Muscle layer of duodenum (tissue), 2 donors: ENCODE measurements at regions not wholly inside any gene's neighbourhood (a gene's known extent, or its start where the extent isn't known, plus 50 kb on each side); places are given as distances from the start of the nearest gene placed in this dataset.
"Not testable (repeated sequence)": the region's sequence is repeated elsewhere in the genome, so short reads cannot be mapped to it uniquely, and the experiment has no call there.

Experiments
- H3K27ac ChIP-seq: one replicate; pipeline ENCODE4 v1.7.0; 2013; ENCODE audit warnings: mild to moderate bottlenecking, low read length
- H3K27me3 ChIP-seq: one replicate; pipeline ENCODE4 v1.7.0; 2013; ENCODE audit warnings: low read depth, mild to moderate bottlenecking, control low read depth, low read length
- H3K36me3 ChIP-seq, 2 donors: one replicate each; pipeline ENCODE4 v1.7.0; 2013; ENCODE audit warnings: low read length in 2 of 2, control low read depth in 1 of 2, mild to moderate bottlenecking in 1 of 2; ENCODE audit not compliant: insufficient read depth in 2 of 2, control insufficient read depth in 1 of 2
- H3K4me1 ChIP-seq, 2 donors: one replicate each; pipeline ENCODE4 v1.7.0; 2013; ENCODE audit warnings: low read length in 2 of 2, mild to moderate bottlenecking in 2 of 2, control low read depth in 1 of 2, moderate library complexity in 1 of 2; ENCODE audit not compliant: insufficient read depth in 2 of 2, control insufficient read depth in 1 of 2
- H3K4me3 ChIP-seq, 2 donors: one replicate each; pipeline ENCODE4 v1.7.0; 2013; ENCODE audit warnings: low read length in 2 of 2, low read depth in 1 of 2, mild to moderate bottlenecking in 1 of 2
- H3K9me3 ChIP-seq, 2 donors: one replicate each; pipeline ENCODE4 v1.7.0; 2013; ENCODE audit warnings: low read length in 2 of 2, control low read depth in 1 of 2, mild to moderate bottlenecking in 1 of 2; ENCODE audit not compliant: control insufficient read depth in 1 of 2
- donor health status: healthy.

GRCh38 chr4:138450546-138451275, 208.6 kb upstream of the SLC7A11 start:
- no peaks in the 10 kb centered on the region for H3K36me3 ChIP-seq
- H3K27ac ChIP-seq = no peak overlapping the region
- no peaks in the 10 kb centered on the region for H3K4me1 ChIP-seq
- no peaks in the 10 kb centered on the region for H3K9me3 ChIP-seq
- no peaks in the 10 kb centered on the region for H3K27me3 ChIP-seq
- no peak overlapping the region for H3K4me3 ChIP-seq

- Histone ChIP-seq H3K4me3 (no peak overlapping the region), H3K36me3 (no peaks in the 10 kb centered on the region), H3K9me3 (no peaks in the 10 kb centered on the region), H3K4me1 (no peaks in the 10 kb centered on the region), H3K27me3 (no peaks in the 10 kb centered on the region), H3K27ac (no peak overlapping the region)
Observed at GRCh38 chr4:138449938-138450337, 207.8 kb upstream of the SLC7A11 start.

GRCh38 chr4:138448169-138448568, 206.0 kb upstream of the SLC7A11 start:
- peaks cover 0 to 4% of the 10 kb centered on the region in 2 donors for H3K9me3 ChIP-seq
- no peaks in the 10 kb centered on the region for H3K36me3 ChIP-seq
- no peaks in the 10 kb centered on the region for H3K27me3 ChIP-seq
- H3K27ac ChIP-seq = no peak overlapping the region
- no peak overlapping the region for H3K4me3 ChIP-seq
- no peaks in the 10 kb centered on the region for H3K4me1 ChIP-seq

GRCh38 chr4:138446456-138446855, 204.3 kb upstream of the SLC7A11 start:
- Histone ChIP-seq H3K4me3 (no peak overlapping the region), H3K4me1 (no peaks in the 10 kb centered on the region), H3K9me3 (peaks cover 0 to 4% of the 10 kb centered on the region in 2 donors), H3K27ac (no peak overlapping the region), H3K36me3 (no peaks in the 10 kb centered on the region), H3K27me3 (no peaks in the 10 kb centered on the region)

GRCh38 chr4:138445098-138445497, 202.9 kb upstream of the SLC7A11 start:
- Histone ChIP-seq H3K27ac (no peak overlapping the region), H3K4me1 (no peaks in the 10 kb centered on the region), H3K9me3 (peaks cover 0 to 4% of the 10 kb centered on the region in 2 donors), H3K4me3 (no peak overlapping the region), H3K36me3 (no peaks in the 10 kb centered on the region), H3K27me3 (no peaks in the 10 kb centered on the region)

GRCh38 chr4:138444260-138444659, 202.1 kb upstream of the SLC7A11 start:
- Histone ChIP-seq H3K27me3 (no peaks in the 10 kb centered on the region), H3K9me3 (peaks cover 0 to 4% of the 10 kb centered on the region in 2 donors), H3K27ac (no peak overlapping the region), H3K36me3 (no peaks in the 10 kb centered on the region), H3K4me1 (no peaks in the 10 kb centered on the region), H3K4me3 (no peak overlapping the region)

- no peaks in the 10 kb centered on the region for H3K36me3 ChIP-seq
- no peaks in the 10 kb centered on the region for H3K4me1 ChIP-seq
- no peak overlapping the region for H3K27ac ChIP-seq
- H3K9me3 ChIP-seq = peaks cover 0 to 4% of the 10 kb centered on the region in 2 donors
- no peak overlapping the region for H3K4me3 ChIP-seq
- H3K27me3 ChIP-seq = no peaks in the 10 kb centered on the region
Observed at GRCh38 chr4:138439143-138439581, 197.0 kb upstream of the SLC7A11 start.

- H3K27me3 ChIP-seq = no peaks in the 10 kb centered on the region
Observed at GRCh38 chr4:138438608-138439007, 196.5 kb upstream of the SLC7A11 start.

GRCh38 chr4:138437263-138437851, 195.2 kb upstream of the SLC7A11 start:
- no peaks in the 10 kb centered on the region for H3K27me3 ChIP-seq
- H3K36me3 ChIP-seq = no peaks in the 10 kb centered on the region
- H3K9me3 ChIP-seq = peaks cover 0 to 4% of the 10 kb centered on the region in 2 donors
- H3K27ac ChIP-seq = no peak overlapping the region
- H3K4me1 ChIP-seq = no peaks in the 10 kb centered on the region
- H3K4me3 ChIP-seq = no peak overlapping the region

More at GRCh38 chr4:138438608-138439007, 196.5 kb upstream of the SLC7A11 start:
- H3K9me3 ChIP-seq = no peaks in the 10 kb centered on the region
- no peak overlapping the region for H3K27ac ChIP-seq
- H3K4me1 ChIP-seq = no peaks in the 10 kb centered on the region
- no peak overlapping the region for H3K4me3 ChIP-seq
- no peaks in the 10 kb centered on the region for H3K36me3 ChIP-seq

GRCh38 chr4:138435733-138436132, 193.6 kb upstream of the SLC7A11 start:
- not testable (repeated sequence) for H3K4me1 ChIP-seq, H3K27me3 ChIP-seq, H3K36me3 ChIP-seq, H3K4me3 ChIP-seq, H3K9me3 ChIP-seq, H3K27ac ChIP-seq

GRCh38 chr4:138435046-138435445, 192.9 kb upstream of the SLC7A11 start:
- H3K9me3 ChIP-seq, H3K4me3 ChIP-seq, H3K27ac ChIP-seq, H3K27me3 ChIP-seq, H3K4me1 ChIP-seq, H3K36me3 ChIP-seq: not testable (repeated sequence)

- H3K27ac ChIP-seq = no peak overlapping the region
- H3K4me3 ChIP-seq = no peak overlapping the region
- peaks cover 0 to 7% of the 10 kb centered on the region in 2 donors for H3K9me3 ChIP-seq
- H3K4me1 ChIP-seq = no peaks in the 10 kb centered on the region
- no peaks in the 10 kb centered on the region for H3K36me3 ChIP-seq
- H3K27me3 ChIP-seq = no peaks in the 10 kb centered on the region
Observed at GRCh38 chr4:138428611-138429010, 186.5 kb upstream of the SLC7A11 start.
